GM18861 (cell line): ENCODE measurements at regions not wholly inside any gene's neighbourhood (a gene's known extent, or its start where the extent isn't known, plus 50 kb on each side); places are given as distances from the start of the nearest gene placed in this dataset.

Source experiments
- ATAC-seq: cut with Tn5 transposase; IDR thresholded peaks from one replicate; pipeline ENCODE4 v1.9.1; 2021; ENCODE audit not compliant: unreplicated experiment

DNA sequence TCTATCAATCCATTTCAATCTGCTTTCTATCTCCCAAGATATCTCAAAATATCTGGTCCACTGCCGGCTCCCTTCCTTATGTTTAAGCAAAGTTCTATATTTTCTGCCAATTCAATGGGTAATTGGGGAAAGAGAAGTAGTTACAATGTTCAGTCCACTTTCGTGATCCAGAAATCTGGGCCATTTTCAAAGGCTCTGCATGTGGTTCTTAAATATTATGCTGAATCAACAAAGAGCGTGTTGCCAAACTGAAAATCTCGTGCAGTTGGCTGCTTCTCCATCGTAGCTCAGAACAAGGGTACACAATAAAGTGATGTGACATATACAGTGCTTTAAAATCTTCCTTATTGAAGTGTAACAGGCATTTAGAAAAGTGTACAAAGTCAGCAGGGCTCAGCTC, 863.1 kb downstream of the RNF144A start:
- ATAC-seq, result no peak

DNA sequence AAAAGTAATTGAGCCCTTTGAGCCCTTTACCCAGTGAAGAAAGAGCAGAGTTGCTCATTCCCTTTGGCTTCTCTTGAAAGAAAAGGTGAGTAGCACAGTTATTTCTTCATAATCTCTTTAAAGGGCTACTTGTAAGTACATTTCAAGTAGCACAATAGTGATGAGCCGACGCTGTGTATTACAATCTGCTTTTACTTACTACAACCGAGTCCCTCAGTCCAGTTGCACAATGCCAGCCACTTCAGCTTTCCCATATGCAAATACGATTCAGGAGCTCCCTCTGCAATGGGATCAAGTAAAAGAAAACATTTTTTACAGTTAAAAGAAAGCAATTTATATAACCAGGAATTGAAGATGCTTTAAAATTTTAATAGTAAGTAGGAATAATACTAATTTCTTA, 868.5 kb downstream of the RNF144A start:
- no peak for ATAC-seq

DNA sequence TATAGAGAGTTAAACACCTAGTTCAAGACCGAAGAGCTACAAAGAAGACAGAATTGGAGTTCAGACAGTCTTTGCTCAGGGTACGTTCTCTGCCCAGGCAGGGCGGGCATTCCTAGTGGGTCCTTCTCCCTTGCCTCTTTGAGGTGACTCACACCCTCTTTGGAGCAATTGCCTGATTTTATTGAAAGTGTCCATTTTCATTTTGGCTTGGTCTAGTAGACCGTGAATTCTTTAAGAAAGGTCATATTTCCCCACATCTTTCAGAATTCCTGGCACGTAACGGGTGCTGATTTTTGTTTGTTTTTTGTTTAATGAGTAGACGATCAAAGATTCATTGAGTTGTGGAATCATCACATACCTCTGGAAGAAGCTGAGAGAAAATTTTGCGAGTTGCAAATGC, 871.5 kb downstream of the RNF144A start:
- no peak for ATAC-seq

DNA sequence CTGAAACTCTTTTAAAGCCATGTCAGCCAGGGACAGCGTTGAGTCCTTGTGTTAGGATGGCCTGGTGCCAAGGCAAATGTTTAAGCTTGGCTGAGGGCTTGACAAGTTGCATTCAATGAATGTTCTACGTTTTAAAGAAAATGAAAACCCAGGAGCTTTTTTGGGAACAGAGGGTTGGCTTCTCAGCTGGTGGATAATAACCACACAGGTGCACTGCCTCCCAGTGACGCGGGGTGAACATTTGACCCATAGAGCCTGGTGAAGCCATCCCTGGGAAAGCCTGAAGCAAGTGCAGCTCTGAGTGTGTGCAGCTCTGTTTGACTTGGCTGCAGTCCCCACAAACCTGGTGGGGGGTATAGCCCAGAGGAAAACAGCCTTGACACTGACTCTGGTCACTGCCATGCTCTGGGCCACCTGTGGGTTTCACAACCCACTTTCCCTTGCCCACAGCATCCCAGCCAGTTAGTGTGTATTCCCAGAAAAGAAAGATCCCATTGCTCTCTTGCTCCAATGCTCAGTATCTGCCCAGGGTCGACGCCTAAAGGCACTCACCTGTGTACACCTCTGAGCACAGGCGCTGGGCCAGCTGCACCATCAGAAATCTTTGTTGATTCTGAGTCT, 874.9 kb downstream of the RNF144A start:
- no peak for ATAC-seq

DNA sequence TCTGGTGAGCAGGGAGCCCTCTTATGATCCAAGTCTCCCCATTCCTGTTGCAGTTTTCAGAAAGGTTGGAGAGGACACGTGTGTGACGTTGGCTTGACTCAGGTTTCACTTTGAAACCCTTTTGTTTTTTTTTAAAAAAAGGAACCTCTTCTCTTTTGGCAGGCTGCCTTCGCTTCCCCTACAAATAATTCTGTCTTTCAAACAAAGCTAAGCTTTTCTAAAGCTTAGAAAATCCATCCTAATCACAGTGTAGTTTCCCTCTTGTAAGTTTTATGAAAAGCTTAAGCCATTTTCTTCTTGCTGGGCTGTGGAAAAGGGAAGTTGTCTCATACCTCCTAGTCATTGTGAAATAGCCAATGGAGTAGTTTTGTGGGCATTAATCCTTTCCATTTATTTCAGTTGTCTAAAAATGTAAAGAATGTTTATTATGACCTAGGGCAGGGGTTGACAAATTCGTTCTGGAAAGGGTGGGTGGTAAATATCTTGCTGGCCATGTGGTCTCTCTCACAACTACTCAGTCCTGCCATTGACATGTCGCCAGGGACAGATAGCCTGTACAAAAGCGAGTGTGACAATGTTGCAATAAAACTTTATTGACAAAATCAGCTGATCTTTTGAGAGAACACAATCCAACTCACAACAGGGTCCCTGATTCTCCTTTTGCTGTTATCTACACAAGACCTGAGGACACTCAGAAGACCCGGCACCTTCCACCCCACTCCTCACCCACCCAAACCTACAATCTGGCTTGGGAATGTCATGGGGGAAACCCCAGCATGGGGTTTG, 878.8 kb downstream of the RNF144A start:
- ATAC-seq, result no peak

DNA sequence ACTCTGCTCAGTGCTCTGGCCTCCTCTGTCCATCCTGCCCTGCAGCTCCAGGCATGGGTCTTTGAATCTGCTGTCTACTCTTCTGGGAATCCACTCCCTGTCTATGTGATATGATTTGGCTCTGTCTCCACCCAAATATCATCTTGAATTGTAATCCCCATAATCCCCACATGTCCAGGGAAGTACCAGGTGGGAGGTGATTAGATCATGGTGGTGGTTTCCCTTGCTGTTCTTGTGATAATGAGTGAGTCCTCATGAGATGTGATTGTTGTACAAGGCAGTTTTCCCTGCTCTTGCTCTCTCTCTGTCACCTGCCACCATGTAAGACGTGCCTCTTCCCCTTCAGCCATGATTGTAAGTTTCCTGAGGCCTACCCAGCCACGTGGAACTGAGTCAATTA, 881.8 kb upstream of the ID2 start:
- no peak for ATAC-seq

DNA sequence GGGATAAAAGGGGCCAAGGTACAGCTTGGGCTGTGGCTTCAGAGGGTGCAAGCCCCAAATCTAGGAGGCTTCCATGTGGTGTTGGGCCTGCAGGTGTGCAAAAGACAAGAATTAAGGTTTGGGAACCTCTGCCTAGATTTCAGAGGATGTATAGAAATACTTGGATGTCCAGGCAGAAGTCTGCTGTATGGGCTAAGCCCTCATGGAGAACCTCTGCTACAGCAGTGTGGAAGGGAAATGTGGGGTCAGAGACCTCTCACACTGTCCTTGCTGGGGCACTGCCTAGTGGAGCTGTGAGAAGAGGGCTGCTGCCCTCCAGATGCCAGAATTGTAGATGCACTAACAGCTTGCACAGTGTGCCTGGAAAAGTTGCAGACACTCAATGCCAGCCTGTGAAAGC, 880.6 kb upstream of the ID2 start:
- ATAC-seq, result no peak

DNA sequence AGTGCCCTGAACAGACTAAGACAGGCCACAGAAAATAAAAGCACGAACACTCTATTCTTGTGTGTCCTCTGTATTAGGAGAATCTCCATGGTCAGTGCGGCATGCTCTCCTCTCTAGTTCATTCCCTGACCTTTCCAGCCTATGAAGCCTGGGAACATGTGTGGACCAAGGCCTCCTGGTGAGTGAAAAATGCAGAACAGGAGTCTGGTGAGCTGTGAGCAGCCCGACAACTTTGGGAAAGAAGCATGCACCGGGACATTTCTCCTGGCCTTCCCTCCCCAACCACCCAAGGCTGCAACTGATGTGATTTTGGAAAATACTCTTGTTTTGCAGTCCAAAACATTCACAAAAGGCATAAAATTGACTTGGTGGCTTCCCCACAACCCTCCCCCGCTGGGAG, 878.3 kb upstream of the ID2 start:
- ATAC-seq, result no peak

DNA sequence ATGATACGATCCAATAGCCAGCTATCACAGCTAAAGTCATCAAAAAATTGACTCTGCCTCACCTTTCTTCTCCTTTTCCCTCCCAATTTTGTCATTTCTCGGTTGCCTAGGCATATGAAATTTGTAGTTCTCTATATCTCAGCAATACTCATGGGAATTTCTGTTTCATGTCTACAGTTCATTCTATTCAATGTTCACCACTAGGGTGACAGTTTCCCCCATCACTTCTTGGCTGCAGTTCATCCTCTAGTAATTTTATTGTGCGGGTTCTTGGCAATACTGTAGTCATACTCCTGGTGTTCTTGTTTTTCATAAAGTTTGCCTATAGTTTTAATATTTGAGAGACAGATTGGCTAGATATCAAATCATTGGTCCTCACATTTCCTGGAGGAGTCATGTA, 872.2 kb upstream of the ID2 start:
- no peak for ATAC-seq

DNA sequence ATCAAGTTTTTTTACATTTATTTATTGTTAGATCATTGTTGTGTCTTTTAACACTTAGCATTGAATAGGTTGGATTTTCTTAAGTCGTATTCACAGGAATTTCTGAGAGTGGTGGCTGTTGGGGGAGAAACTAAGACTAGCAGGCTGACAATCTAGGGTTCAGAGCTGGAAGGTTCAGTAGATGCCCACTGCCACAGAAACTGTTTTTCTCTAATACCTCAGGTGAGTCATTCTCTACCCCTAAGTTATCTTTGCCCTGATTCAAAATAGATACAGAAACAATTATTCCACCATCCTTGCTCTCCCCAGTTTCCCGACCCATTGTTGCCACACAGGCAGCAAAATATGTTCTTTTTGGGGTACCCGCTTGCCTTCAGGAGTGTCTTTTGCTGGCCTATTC, 870.8 kb upstream of the ID2 start:
- no peak for ATAC-seq

DNA sequence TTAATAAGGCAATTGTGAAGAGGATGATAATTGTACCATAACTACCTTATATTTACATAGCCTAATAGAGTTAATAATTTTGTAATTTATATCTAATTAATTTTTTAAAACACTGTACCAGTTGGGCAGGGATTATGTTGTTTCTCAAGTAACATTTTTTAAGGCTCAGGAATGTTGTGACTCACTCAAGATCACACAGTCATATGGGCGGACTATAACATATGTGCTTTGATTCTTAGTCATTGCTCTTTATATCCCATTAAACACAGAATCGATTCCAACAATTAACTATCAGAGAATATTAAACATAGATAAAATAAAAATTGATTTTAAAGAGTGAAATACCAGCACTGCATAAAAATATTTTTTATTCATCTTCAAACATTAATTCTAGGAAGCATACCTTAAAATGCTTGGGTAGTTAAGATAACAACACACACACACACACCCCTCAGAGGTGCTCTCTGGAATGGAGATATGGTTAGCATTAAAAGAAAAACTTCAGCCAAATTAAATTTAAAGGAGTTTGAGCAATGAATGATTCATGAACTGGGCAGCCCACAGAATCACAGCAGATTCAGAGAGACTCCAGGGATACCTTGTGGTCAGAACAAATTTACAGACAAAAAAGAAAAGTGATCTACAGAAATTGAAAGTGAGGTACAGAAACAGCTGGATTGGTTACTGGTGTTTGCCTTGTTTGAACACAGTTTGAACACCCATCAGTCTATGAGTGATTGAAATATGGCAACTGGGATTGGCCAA, 869.4 kb upstream of the ID2 start:
- ATAC-seq, result no peak

DNA sequence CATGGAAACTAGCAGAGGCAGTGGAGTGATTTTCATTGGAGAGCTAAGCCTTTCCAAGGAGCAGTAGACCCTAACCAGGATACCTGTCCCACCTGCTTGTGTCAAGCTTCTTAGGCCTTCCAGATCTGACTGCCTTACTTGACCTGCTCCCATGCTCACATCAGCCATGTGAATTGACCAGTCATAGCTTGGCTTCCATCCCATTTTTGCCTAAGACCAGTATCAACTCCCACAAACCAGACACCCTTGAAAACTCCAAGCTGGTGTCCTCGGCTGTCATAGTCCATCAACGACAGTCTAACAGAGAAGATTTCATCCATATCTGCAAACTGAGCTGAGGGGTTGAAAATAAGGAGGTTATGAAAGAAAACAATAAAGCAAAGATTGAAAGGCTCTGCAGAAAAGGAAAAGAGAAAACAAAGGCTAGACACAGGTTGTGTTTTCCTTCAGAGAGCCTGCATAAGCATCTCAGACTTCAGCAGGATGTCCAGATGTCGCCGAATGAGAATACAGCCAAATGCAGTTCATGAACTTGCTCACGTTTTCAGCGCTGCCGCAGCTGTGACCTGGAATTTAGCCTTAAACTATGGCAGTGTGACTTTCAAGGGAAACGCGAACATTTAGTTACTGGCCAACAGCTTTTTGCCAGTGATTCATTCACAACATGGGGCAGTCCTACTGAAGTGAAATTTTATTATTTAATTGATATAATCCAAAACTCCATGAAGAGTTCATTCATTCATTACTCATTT, 868.1 kb upstream of the ID2 start:
- ATAC-seq, result no peak

DNA sequence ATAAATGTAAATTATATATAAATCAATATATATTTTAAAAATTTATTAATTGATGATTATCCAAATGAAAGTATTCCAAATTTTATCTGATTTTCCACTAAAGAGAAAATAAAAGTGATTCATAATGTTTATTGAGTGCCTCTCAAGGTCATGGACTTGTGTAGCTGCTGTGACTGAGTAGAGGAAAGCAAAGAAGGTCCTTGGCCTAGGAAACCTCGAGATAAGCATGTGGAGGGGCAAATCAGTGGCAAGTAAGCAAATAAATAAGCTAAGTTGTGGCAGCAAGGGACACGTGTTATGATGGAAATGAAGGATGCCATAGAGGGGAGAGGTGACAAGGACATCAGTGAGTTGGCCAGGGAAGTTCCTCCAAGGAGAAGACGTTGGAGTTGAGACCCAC, 866.1 kb upstream of the ID2 start:
- no peak for ATAC-seq

DNA sequence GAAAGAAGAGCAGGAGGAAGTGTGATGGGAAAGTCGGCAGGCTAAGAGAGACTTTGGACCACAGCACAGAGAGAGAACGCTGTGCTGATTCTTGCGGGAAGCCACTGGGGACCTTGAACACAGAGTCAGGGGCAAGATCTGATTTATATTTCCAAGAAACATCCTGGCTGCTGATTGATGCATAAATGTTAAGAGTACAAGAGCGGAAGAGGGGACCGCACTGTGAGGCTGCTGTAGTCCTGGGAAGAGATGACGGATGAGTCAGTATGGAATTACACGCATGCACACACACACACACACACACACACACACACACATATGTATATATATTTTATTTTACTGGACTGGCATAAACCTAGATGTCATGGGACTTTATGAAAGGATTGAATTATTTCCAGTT, 865.6 kb upstream of the ID2 start:
- no peak for ATAC-seq

DNA sequence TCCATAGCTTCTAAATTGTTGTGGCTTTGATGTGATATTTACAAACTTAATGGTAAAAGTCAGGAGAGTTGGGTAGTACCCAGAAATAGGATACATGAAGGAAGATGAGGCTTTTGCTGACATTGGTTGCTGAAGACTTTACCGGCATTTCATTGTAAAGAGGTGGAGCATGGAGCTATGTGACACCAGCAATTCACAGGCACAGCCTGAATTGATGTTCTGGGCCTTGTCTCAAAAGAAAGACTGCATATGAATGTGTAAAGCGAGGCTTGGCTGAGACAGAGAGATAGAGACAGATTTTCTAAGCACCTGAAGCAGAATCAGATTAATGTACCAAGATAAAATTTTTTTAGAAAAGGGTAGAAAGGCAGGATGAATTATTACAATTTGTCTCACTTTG, 864.9 kb upstream of the ID2 start:
- no peak for ATAC-seq

DNA sequence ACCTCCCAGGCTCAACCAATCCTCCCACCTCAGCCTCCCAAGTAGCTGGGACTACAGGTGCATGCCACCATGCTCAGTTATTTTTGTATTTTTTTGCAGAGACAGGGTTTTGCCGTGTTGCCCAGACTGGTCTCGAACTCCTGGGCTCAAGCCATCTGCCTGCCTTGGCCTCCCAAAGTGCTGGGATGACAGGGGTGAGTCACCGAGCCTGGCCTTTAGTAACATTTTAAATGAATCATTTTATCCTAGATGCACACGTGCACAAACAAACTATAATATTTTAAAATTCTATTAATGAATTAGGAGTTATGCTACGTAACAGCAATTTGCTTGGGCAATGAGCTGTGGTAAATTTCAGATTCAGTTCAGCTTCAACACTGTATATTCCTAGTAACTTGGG, 862.5 kb upstream of the ID2 start:
- ATAC-seq, result no peak

DNA sequence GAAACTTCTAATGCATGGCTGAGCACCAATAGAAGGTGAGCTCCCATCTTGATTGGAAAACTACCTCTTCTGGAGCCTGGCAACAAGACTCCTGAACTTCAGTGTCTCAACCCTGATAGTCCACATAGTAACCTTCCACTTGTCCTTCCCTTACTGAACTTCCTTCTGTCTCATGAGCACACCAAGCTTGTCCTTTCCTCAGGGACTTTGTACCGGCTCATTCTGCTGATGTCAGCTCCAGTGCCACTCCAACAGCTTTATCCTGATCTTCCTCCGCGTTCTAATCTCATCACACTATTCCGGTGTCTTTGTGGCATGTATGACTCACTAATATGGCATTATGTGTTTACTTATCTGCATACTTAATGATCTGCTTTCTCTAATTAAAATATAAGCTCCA, 862.0 kb upstream of the ID2 start:
- no peak for ATAC-seq

DNA sequence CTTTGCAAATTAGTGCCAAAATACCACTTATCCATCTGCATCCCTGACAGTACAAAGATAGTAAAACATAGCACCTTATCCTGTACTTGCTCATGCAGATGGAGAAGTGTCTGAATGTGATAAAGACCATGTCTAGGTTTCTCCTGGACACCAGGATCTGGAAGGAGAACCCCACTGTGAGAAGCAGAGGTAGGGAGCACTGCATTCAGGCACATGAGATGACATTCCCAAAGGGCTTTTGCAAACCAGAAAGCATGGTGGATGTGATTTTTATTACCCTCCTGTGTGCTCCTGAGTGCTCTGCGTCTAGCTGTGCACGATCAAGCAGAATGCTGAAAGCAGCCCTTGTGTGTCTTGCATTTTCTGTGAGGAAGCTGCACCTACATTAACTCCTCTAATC, 857.6 kb upstream of the ID2 start:
- no peak for ATAC-seq

DNA sequence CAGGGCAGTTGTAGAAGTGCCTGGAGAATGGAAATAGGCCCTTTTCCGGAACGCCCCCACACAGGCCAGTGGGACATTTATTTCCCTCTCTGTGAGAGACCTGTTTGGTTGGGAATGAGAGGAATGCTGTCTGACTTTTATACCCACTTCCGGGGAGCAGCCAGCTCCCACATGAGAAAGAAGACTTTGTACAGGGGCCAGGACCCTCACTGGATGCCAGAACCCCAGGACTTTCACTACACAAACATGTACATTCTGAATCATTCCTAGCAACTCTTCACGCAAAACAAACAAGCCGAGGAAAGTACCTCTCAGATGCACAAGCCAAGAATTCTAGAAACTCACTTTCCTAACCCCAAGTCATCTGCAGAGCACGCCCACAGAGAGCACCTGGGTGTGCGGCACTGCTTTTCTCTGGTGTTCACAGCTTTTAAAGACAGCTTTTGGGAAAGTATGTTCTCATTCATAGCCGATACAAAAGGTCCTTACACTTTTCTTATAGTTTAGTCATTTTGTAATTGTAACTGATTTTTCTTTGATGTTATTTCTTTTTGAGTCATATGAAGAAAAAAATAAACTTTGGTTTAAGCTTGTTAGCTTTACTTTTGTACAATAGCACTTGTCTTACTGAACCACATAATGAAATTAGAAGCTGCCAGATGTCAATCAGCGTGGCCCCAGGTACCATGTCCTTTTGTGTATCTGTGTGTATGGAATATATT, 856.1 kb upstream of the ID2 start:
- no peak for ATAC-seq

DNA sequence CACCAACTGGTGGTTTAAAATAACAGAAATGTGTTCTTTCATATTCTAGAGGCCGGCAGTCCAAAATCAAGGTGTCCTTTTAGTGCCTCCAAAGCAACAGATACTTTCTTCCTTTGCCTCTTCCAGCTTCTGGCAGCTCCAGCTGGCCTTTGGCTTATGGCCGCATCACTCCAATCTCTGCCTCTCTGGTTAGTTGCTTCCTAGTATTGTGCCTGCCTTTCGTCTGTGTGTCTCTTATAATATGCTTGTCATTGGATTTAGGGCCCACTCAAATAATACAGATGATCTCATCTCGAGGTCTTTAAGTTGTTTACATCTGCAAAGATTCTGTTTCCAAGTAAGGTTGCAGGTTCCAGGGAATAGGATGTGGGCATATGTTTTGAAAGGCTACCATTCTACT, 855.2 kb upstream of the ID2 start:
- no peak for ATAC-seq

DNA sequence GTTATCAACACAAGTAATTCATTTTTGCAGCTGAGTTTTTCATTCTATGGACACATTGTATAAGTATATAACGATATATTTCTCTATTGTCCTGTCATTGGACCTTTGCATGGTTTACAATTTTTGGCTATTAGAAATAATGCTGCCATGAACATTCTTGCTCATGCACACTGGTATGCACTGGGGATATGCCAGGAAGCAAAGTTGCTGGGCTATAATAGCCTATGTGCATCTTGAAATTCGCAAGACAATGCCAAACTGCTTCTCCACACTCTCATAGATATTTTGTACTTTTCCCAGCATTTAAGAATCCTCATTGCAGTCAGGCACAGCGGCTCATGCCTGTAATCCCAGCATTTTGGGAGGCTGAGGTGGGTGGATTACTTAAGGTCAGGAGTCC, 852.6 kb upstream of the ID2 start:
- no peak for ATAC-seq
